GM12878 (cell line): ENCODE measurements at regions not wholly inside any gene's neighbourhood (a gene's known extent, or its start where the extent isn't known, plus 50 kb on each side); places are given as distances from the start of the nearest gene placed in this dataset.

Source experiments
- ATAC-seq: fragments of 200-7000 bp; cut with Tn5 transposase; 3 replicates; pipeline ENCODE4 v1.9.1; 2020; ENCODE audit warnings: mild to moderate bottlenecking, moderate library complexity
- BruUV-seq: library from RNA; stranded (reverse); fragments of 400-500 nt; replicated peaks from 2 replicates; lab custom pipeline; 2021; lab: Mats Ljungman, UMichigan
- CTCF ChIA-PET: fragments of 300-600 bp; sonication (Branson Sonifier 250); formaldehyde crosslinking; extraction: SDS; loops from one replicate; lab custom pipeline; 2021; ENCODE audit warnings: inconsistent platforms; lab: Yijun Ruan, JAX
- POLR2A ChIA-PET: fragments of 350-600 bp; formaldehyde crosslinking; extraction: SDS; loops from one replicate; lab custom pipeline; 2021; ENCODE audit warnings: inconsistent platforms; lab: Charles Lee
- RAD21 ChIA-PET: fragments of 300-600 bp; sonication (Branson Sonifier 250); formaldehyde crosslinking; loops from one replicate; lab custom pipeline; 2023; ENCODE audit warnings: antibody characterized with exemption; ENCODE audit not compliant: unreplicated experiment; lab: Charles Lee
- SMC1A ChIA-PET: fragments of 300-600 bp; sonication (Branson Sonifier 250); formaldehyde crosslinking; loops from one replicate; lab custom pipeline; 2023; ENCODE audit not compliant: unreplicated experiment, uncharacterized antibody; lab: Charles Lee
- DNase-seq: peaks from one replicate; pipeline ENCODE4 v3.0.0-alpha.2; 2011; ENCODE audit warnings: low read depth, low spot score
- FAIRE-seq: peaks from 3 replicates; lab custom pipeline; 2011; peaks lifted over from hg19 to GRCh38; lab: Jason Lieb, UNC
- H2AFZ ChIP-seq: 2 replicates; pipeline ENCODE4 v1.6.0; 2011; ENCODE audit warnings: low read depth, low read length, control low read depth; ENCODE audit not compliant: control insufficient read depth
- H3K27ac ChIP-seq: 2 replicates; pipeline ENCODE4 v1.5.1; 2011; ENCODE audit warnings: control low read depth; ENCODE audit not compliant: control insufficient read depth, insufficient read depth
- H3K27me3 ChIP-seq, 2 experiments: replicated peaks in 1 of 2; 2 replicates each; pipeline versions ENCODE4 v1.6.0 to v1.6.1; 2011; ENCODE audit warnings: low read length in 1 of 2; ENCODE audit not compliant: control insufficient read depth in 2 of 2, insufficient read depth in 2 of 2
- H3K36me3 ChIP-seq, 2 experiments: 2 replicates each; pipeline ENCODE4 v1.5.1; 2011; ENCODE audit warnings: low read length in 1 of 2; ENCODE audit not compliant: control insufficient read depth in 2 of 2, insufficient read depth in 2 of 2
- H3K4me1 ChIP-seq: 2 replicates; pipeline ENCODE4 v1.6.1; 2011; ENCODE audit warnings: mild to moderate bottlenecking, low read length, moderate library complexity, mixed read lengths; ENCODE audit not compliant: control insufficient read depth, insufficient read depth
- H3K4me2 ChIP-seq: 2 replicates; pipeline ENCODE4 v1.6.0; 2011; ENCODE audit warnings: control low read depth; ENCODE audit not compliant: control insufficient read depth, insufficient read depth
- H3K4me3 ChIP-seq: fragments of 200-600 bp; sonication (generic); 2 replicates; pipeline ENCODE4 v1.5.1; 2016
- H3K79me2 ChIP-seq: 2 replicates; pipeline ENCODE4 v1.6.0; 2011; ENCODE audit warnings: low read length; ENCODE audit not compliant: control insufficient read depth, insufficient read depth
- H3K9ac ChIP-seq: 2 replicates; pipeline ENCODE4 v1.8.0; 2011; ENCODE audit warnings: low read length, control low read depth, mixed read lengths; ENCODE audit not compliant: control insufficient read depth, insufficient read depth
- H3K9me3 ChIP-seq: replicated peaks from 3 replicates; pipeline ENCODE4 v1.5.1; 2011; ENCODE audit warnings: mild to moderate bottlenecking, low read length; ENCODE audit not compliant: control insufficient read depth, insufficient read depth
- H4K20me1 ChIP-seq: 2 replicates; pipeline ENCODE4 v1.6.0; 2011; ENCODE audit not compliant: control insufficient read depth, insufficient read depth
- BMI1 ChIP-seq: fragments of 450-650 bp; IDR thresholded peaks from 2 replicates; pipeline ENCODE4 v1.6.1; 2016; ENCODE audit warnings: mild to moderate bottlenecking, moderate library complexity, borderline replicate concordance
- DPF2 ChIP-seq: fragments of 450-650 bp; IDR thresholded peaks from 2 replicates; pipeline ENCODE4 v1.6.1; 2017; ENCODE audit warnings: mild to moderate bottlenecking
- JUND ChIP-seq: IDR thresholded peaks from 2 replicates; pipeline ENCODE4 v1.6.1; 2012; ENCODE audit warnings: low read depth, mild to moderate bottlenecking, low read length, improper control_type of control experiment, moderate library complexity
- MXI1 ChIP-seq: fragments of 150-350 bp; IDR thresholded peaks from 2 replicates; pipeline ENCODE4 v1.6.1; 2011; ENCODE audit warnings: low read depth, mild to moderate bottlenecking, inconsistent platforms, low read length, improper control_type of control experiment
- NBN ChIP-seq: fragments of 450-650 bp; IDR thresholded peaks from 2 replicates; pipeline ENCODE4 v1.6.1; 2016
- NRF1 ChIP-seq: conservative IDR thresholded peaks from 2 replicates; pipeline ENCODE4 v1.6.1; 2011; ENCODE audit warnings: mild to moderate bottlenecking, low read depth, low read length, improper control_type of control experiment
- PKNOX1 ChIP-seq: fragments of 450-650 bp; IDR thresholded peaks from 2 replicates; pipeline ENCODE4 v1.6.1; 2016; ENCODE audit warnings: mild to moderate bottlenecking
- SREBF1 ChIP-seq: IDR thresholded peaks from 2 replicates; pipeline ENCODE4 v1.6.1; 2012; ENCODE audit warnings: mild to moderate bottlenecking, low read length
- SREBF2 ChIP-seq: IDR thresholded peaks from 2 replicates; pipeline ENCODE4 v1.6.1; 2012; ENCODE audit warnings: mild to moderate bottlenecking, low read length
- TCF7 ChIP-seq: IDR thresholded peaks from 2 replicates; pipeline ENCODE4 v1.6.1; 2014; ENCODE audit warnings: antibody characterized with exemption, borderline replicate concordance
- ZNF622 ChIP-seq: fragments of 450-650 bp; IDR thresholded peaks from 2 replicates; pipeline ENCODE4 v1.6.1; 2017; ENCODE audit warnings: mild to moderate bottlenecking, inconsistent platforms
- ZZZ3 ChIP-seq: IDR thresholded peaks from 2 replicates; pipeline ENCODE4 v1.6.1; 2011; ENCODE audit warnings: low read depth; ENCODE audit not compliant: control insufficient read depth, insufficient read length
- WGBS: methylation state at CpG from one replicate; pipeline ENCODE4 v1.1.6; 2016; ENCODE audit warnings: low lambda C conversion rate; ENCODE audit not compliant: insufficient replicate concordance, insufficient coverage; ENCODE audit errors: missing lambda C conversion rate; 5-methylcytosine and 5-hydroxymethylcytosine counted together
- in situ Hi-C: fragments of 300-500 bp; cut with MboI; formaldehyde crosslinking; loops from 9 replicates; pipeline ENCODE4 v1.14.3; 2018; ENCODE audit warnings: mixed read lengths
- intact Hi-C: fragments of 100-400 bp; cut with micrococcal nuclease; formaldehyde crosslinking; loops from one replicate; pipeline ENCODE4 v1.14.2; 2022; ENCODE audit not compliant: unreplicated experiment
- TF ChIP-seq, protein P1 (sequence below): fragments of 450-650 bp; IDR thresholded peaks from 2 replicates; pipeline ENCODE4 v1.6.1; 2016; ENCODE audit warnings: mild to moderate bottlenecking, moderate library complexity, borderline replicate concordance

DNA sequence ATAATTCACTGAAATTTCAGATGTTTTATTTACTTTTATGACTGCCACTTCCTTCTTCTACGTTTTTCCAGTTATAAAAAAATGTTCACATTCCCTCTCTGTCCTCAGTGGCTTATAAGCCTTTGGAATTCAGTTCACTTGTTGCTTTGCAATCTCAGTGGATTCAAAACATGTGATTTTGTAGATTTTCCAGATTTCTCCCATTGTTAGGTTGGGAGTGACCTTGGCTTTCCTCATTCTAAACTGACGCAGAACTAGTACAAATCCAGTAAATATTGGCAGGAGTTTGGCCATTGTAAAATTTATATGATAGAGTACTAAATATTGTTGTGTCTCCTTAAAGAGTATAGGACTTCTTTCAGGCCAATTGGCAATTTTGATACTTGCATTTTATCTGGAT, 812.3 kb upstream of the ROBO1 start:
- no peak for DNase-seq
- Histone ChIP-seq H2AFZ (no peak overlapping the region), H3K27me3 (no peaks in the 10 kb centered on the region), H3K79me2 (no peaks in the 10 kb centered on the region), H3K4me2 (no peak overlapping the region), H3K27ac (no peak overlapping the region), H3K9ac (no peak overlapping the region), H3K9me3 (no peaks in the 10 kb centered on the region), H3K4me3 (no peak overlapping the region), H3K4me1 (no peaks in the 10 kb centered on the region), H4K20me1 (no peaks in the 10 kb centered on the region), H3K36me3 (no peaks in the 10 kb centered on the region)
- ATAC-seq, result no peak
- POLR2A ChIA-PET, result no interaction called here
- intact Hi-C loops, result no loop called here
- WGBS, result 51% methylated on average over 2 of the region's 2 CpGs
- TF ChIP-seq NRF1, result no peak
- no peak for TF ChIP-seq DPF2
- TF ChIP-seq ZNF622, result no peak
- TF ChIP-seq SREBF1, result no peak
- no peak for TF ChIP-seq ZZZ3
- no peak for TF ChIP-seq JUND
- TF ChIP-seq BMI1, result no peak
- SMC1A ChIA-PET, result no interaction called here
- in situ Hi-C loops, result no loop called here
- BruUV-seq, result no TSS peak
- RAD21 ChIA-PET, result no interaction called here
- CTCF ChIA-PET, result no interaction called here
- no peak for FAIRE-seq

GRCh38 chr3:80564391-80564790, 796.6 kb upstream of the ROBO1 start:
- SMC1A ChIA-PET, result no interaction called here
- no peaks in the 10 kb centered on the region for H3K27me3 ChIP-seq
- FAIRE-seq, result no peak

More at GRCh38 chr3:80564391-80564790, 796.6 kb upstream of the ROBO1 start:
- ChIA-PET CTCF (no interaction called here), RAD21 (no interaction called here), POLR2A (no interaction called here)
- no peak for DNase-seq
- 0% methylated on average over 2 of the region's 2 CpGs for WGBS
- H3K9ac ChIP-seq, result no peak overlapping the region
- H3K79me2 ChIP-seq, result no peaks in the 10 kb centered on the region
- H3K4me2 ChIP-seq, result no peak overlapping the region
- no peaks in the 10 kb centered on the region for H4K20me1 ChIP-seq
- no peak overlapping the region for H2AFZ ChIP-seq
- H3K27ac ChIP-seq, result no peak overlapping the region
- no peak for TF ChIP-seq NBN
- no peak for TF ChIP-seq PKNOX1
- no peak for TF ChIP-seq SREBF1
- TF ChIP-seq SREBF2, result no peak
- TF ChIP-seq, protein P1, sequence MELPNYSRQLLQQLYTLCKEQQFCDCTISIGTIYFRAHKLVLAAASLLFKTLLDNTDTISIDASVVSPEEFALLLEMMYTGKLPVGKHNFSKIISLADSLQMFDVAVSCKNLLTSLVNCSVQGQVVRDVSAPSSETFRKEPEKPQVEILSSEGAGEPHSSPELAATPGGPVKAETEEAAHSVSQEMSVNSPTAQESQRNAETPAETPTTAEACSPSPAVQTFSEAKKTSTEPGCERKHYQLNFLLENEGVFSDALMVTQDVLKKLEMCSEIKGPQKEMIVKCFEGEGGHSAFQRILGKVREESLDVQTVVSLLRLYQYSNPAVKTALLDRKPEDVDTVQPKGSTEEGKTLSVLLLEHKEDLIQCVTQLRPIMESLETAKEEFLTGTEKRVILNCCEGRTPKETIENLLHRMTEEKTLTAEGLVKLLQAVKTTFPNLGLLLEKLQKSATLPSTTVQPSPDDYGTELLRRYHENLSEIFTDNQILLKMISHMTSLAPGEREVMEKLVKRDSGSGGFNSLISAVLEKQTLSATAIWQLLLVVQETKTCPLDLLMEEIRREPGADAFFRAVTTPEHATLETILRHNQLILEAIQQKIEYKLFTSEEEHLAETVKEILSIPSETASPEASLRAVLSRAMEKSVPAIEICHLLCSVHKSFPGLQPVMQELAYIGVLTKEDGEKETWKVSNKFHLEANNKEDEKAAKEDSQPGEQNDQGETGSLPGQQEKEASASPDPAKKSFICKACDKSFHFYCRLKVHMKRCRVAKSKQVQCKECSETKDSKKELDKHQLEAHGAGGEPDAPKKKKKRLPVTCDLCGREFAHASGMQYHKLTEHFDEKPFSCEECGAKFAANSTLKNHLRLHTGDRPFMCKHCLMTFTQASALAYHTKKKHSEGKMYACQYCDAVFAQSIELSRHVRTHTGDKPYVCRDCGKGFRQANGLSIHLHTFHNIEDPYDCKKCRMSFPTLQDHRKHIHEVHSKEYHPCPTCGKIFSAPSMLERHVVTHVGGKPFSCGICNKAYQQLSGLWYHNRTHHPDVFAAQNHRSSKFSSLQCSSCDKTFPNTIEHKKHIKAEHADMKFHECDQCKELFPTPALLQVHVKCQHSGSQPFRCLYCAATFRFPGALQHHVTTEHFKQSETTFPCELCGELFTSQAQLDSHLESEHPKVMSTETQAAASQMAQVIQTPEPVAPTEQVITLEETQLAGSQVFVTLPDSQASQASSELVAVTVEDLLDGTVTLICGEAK, result no peak
- TF ChIP-seq TCF7, result no peak
- no peak for TF ChIP-seq MXI1
- H3K9me3 ChIP-seq, result no peaks in the 10 kb centered on the region
- intact Hi-C loops (no loop called here), in situ Hi-C loops (no loop called here)
- BruUV-seq, result no TSS peak
- no peaks in the 10 kb centered on the region for H3K36me3 ChIP-seq
- H3K4me1 ChIP-seq, result no peaks in the 10 kb centered on the region
- no peak for ATAC-seq
- H3K4me3 ChIP-seq, result no peak overlapping the region
